HG03108 (cell line): ENCODE measurements at regions not wholly inside any gene's neighbourhood (a gene's known extent, or its start where the extent isn't known, plus 50 kb on each side); places are given as distances from the start of the nearest gene placed in this dataset.

Experiments used
- ATAC-seq: cut with Tn5 transposase; IDR thresholded peaks from one replicate; pipeline ENCODE4 v1.9.1; 2021; ENCODE audit warnings: moderate library complexity; ENCODE audit not compliant: unreplicated experiment

DNA sequence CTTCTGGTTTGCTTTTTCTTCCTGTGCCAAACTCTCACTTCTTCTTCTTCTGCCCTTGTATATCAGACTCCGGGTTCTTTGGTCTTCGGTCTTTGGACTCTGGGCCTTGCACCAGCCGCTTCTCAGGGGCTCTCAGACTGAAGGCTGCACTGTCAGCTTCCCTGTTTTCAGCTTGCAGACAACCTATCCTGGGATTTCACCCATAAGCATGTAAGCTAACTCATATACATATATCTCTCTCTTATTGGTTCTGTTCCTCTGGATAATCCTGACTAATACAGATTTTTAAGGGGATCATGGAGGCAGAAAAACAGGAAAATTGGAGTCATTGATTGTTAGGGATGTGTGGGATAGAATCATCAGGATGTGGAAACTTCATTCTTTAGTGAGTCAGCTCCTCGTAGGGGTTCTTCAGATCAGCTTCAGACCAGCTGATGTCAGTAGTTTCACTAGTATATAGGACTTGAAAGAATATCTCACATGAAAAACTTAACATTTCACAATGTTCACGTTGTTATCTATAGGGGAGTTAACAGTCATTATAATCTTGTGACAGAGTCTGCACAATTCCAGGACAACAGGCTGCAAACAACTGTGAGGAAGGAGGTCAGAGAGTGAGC is 102.9 kb downstream of the RASSF9 start:
- no peak for ATAC-seq

DNA sequence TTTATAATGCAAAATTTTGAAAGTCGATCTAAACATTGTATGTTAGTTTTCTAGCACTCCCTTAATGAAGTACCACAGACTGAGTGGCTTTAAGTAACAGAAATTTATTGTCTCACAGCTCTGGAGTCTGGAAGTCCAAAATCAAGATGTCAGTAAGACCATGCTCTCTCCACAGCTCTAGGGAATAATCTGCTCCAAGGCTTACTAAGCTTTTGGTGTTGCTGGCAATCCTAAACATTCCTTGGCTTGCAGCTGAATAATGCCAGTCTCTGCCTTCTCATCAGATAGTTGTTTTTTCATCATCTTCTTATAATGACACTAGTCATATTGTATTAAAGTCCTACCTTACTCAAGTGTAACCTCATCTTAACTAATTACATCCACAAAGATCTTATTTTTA is 102.2 kb downstream of the RASSF9 start:
- no peak for ATAC-seq

DNA sequence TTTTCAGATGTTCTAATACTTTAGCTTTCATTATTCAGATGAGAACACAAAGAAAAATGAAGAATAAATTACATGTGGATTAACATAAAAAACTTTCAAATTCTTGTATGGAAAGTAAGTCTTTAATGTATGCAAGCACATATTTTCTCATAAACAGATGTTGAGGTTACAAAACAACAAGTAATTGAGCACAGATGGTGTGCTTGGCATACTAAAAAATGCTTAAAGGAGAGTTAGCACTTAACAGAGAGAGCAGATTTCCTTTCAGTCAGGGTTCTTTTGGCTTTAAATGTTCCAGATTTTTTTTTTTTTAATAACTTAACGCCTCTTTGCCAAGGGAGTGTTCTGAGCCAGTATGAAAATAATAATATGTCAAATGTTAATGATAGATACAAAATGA is 96.0 kb downstream of the RASSF9 start:
- ATAC-seq: no peak

DNA sequence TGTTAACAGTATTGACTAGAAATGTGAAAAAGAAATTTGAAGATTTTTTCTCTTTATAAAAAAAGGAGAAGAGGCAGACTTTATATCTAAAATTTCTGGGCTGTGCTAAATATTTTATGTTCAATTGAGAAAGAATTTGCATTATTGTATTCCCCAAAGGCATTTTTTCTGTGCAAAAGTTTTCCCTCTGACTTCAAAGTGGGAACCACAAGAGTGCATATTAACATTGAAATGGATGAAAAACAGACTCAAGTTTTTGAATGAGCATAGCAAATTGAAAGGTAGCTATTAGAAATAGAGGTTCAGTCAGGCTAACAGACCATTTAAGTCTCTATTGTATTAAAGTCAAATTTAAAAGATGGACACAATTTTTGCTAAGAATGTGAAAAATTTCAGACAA is 95.2 kb downstream of the RASSF9 start:
- no peak for ATAC-seq

DNA sequence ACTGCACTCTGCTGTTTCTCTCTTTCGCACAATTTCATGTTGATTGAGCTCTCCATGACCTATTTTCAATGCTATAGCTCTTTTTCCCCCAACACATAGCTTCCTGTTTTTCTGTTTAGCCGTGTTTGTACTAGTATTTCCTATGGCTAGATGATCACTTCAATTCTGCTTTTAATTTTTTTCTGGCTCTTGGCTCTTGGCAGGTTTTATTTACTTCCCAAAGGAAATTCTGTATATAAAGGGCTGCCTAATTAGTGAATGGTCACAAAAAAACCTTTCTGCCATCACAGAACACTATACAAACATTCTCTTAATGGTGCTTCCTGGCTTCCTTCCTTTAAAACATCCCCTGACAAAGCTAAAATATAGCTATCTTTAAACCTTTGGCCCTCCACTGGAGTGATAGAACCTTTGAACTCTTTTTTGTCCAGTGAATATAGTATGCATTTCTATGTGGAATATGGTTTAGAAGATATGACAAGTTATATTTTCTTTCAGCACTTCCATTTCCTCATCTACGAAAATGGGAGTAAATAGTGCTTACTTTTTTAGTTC is 88.2 kb downstream of the RASSF9 start:
- ATAC-seq: no peak
